HepG2 (cell line): ENCODE measurements at regions not wholly inside any gene's neighbourhood (a gene's known extent, or its start where the extent isn't known, plus 50 kb on each side); places are given as distances from the start of the nearest gene placed in this dataset.

Experiments used
- ARHGAP35 ChIP-seq: sonication (generic); formaldehyde crosslinking; IDR thresholded peaks from 2 replicates; pipeline ENCODE4 v1.9.0; 2022; ENCODE audit warnings: mild to moderate bottlenecking, inconsistent platforms, moderate library complexity, missing genetic modification reagents, borderline replicate concordance
- CTCF ChIP-seq: sonication (generic); formaldehyde crosslinking; IDR thresholded peaks from 2 replicates; pipeline ENCODE4 v1.5.0; 2020; ENCODE audit warnings: mild to moderate bottlenecking, missing genetic modification reagents, moderate library complexity
- KAT7 ChIP-seq: IDR thresholded peaks from 2 replicates; pipeline ENCODE4 v1.6.1; 2018; ENCODE audit warnings: borderline replicate concordance, missing compliant biosample characterization
- MAF1 ChIP-seq: sonication (generic); formaldehyde crosslinking; IDR thresholded peaks from 2 replicates; pipeline ENCODE4 v1.5.0; 2020; ENCODE audit warnings: missing genetic modification reagents, borderline replicate concordance
- NFE2L2 ChIP-seq: fragments of 150-350 bp; IDR thresholded peaks from 2 replicates; pipeline ENCODE4 v1.6.1; 2014; ENCODE audit warnings: low read length
- RBAK ChIP-seq: sonication (generic); formaldehyde crosslinking; IDR thresholded peaks from 2 replicates; pipeline ENCODE4 v1.5.1; 2020; ENCODE audit warnings: mild to moderate bottlenecking, missing genetic modification reagents
- ZBTB4 ChIP-seq: sonication (generic); formaldehyde crosslinking; IDR thresholded peaks from 2 replicates; pipeline ENCODE4 v1.4.0; 2020; ENCODE audit warnings: missing genetic modification reagents, mild to moderate bottlenecking, borderline replicate concordance
- ZNF639 ChIP-seq: conservative IDR thresholded peaks from 2 replicates; pipeline ENCODE4 v1.6.1; 2018; ENCODE audit warnings: missing genetic modification reagents
- ZNF841 ChIP-seq: sonication (generic); formaldehyde crosslinking; IDR thresholded peaks from 2 replicates; pipeline ENCODE4 v1.8.1; 2023; ENCODE audit warnings: missing genetic modification reagents, borderline replicate concordance

- TF ChIP-seq MAF1 (CRISPR knock-in tag) (no peak), ZNF841 (no peak), RBAK (CRISPR knock-in tag) (no peak), ZNF639 (CRISPR knock-in tag) (no peak), ARHGAP35 (CRISPR knock-in tag) (no peak), KAT7 (CRISPR knock-in tag) (no peak), CTCF (CRISPR knock-in tag) (no peak), ZBTB4 (CRISPR knock-in tag) (no peak), NFE2L2 (no peak)
Observed at GRCh38 chr2:208939852-208940251, 484.0 kb upstream of the MAP2 start.
